ENCODE measurements at regions not wholly inside any gene's neighbourhood (a gene's known extent, or its start where the extent isn't known, plus 50 kb on each side); places are given as distances from the start of the nearest gene placed in this dataset.

- TF ChIP-seq MAX (IDR thresholded peaks at IDR 0.05) (no peak), CEBPB (IDR thresholded peaks at IDR 0.05) (no peak), TEAD4 (IDR thresholded peaks at IDR 0.05) (no peak), EP300 (IDR thresholded peaks at IDR 0.05; ENCODE audit: borderline replicate concordance) (no peak), REST (IDR thresholded peaks at IDR 0.05; ENCODE audit: low read depth) (no peak), TCF12 (IDR thresholded peaks at IDR 0.05; ENCODE audit: low read depth) (no peak), CREB1 (IDR thresholded peaks at IDR 0.05; ENCODE audit: low read depth) (no peak), YY1 (IDR thresholded peaks at IDR 0.05; ENCODE audit: low read depth) (no peak), EGR1 (IDR thresholded peaks at IDR 0.05) (no peak), RAD21 (IDR thresholded peaks at IDR 0.05; ENCODE audit: low read depth) (no peak), FOXM1 (IDR thresholded peaks at IDR 0.05; ENCODE audit: borderline replicate concordance, low read depth) (no peak)
- TF ChIP-seq, protein P1, sequence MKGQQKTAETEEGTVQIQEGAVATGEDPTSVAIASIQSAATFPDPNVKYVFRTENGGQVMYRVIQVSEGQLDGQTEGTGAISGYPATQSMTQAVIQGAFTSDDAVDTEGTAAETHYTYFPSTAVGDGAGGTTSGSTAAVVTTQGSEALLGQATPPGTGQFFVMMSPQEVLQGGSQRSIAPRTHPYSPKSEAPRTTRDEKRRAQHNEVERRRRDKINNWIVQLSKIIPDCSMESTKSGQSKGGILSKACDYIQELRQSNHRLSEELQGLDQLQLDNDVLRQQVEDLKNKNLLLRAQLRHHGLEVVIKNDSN (IDR thresholded peaks at IDR 0.05), result no peak
These were observed 126.0 kb upstream of the CXorf66 start for GRCh38 chrX:140091125-140091886.
